Trophoblast cell (in vitro differentiated cells and primary cell): ENCODE measurements at regions not wholly inside any gene's neighbourhood (a gene's known extent, or its start where the extent isn't known, plus 50 kb on each side); places are given as distances from the start of the nearest gene placed in this dataset.

Experiments used
- DNase-seq, 2 donors: peaks; one replicate each; pipeline ENCODE4 v3.0.0-alpha.2; 2016
- H2AFZ ChIP-seq: 2 replicates; pipeline ENCODE4 v1.6.1; 2013; ENCODE audit warnings: low read length, moderate library complexity, mild to moderate bottlenecking; ENCODE audit not compliant: insufficient read depth, poor library complexity
- H2AK5ac ChIP-seq: 2 replicates; pipeline ENCODE4 v1.6.1; 2013; ENCODE audit warnings: mild to moderate bottlenecking, low read length
- H2BK120ac ChIP-seq: 2 replicates; pipeline ENCODE4 v1.6.1; 2013; ENCODE audit warnings: low read length, mild to moderate bottlenecking, moderate library complexity; ENCODE audit not compliant: insufficient read depth, poor library complexity
- H2BK12ac ChIP-seq: 2 replicates; pipeline ENCODE4 v1.6.1; 2013; ENCODE audit warnings: mild to moderate bottlenecking, low read length, moderate library complexity
- H2BK5ac ChIP-seq: 2 replicates; pipeline ENCODE4 v1.6.1; 2013; ENCODE audit warnings: low read length, low read depth, moderate library complexity, mild to moderate bottlenecking; ENCODE audit not compliant: poor library complexity
- H3K14ac ChIP-seq: 2 replicates; pipeline ENCODE4 v1.6.1; 2013; ENCODE audit warnings: mild to moderate bottlenecking, low read length
- H3K18ac ChIP-seq: 2 replicates; pipeline ENCODE4 v1.6.1; 2013; ENCODE audit warnings: mild to moderate bottlenecking, low read length
- H3K23ac ChIP-seq: 2 replicates; pipeline ENCODE4 v1.6.1; 2013; ENCODE audit warnings: low read length
- H3K27ac ChIP-seq: 2 replicates; pipeline ENCODE4 v1.5.1; 2013; ENCODE audit warnings: low read depth, mild to moderate bottlenecking, inconsistent platforms, low read length, moderate library complexity
- H3K27me3 ChIP-seq: 2 replicates; pipeline ENCODE4 v1.6.1; 2013; ENCODE audit warnings: inconsistent platforms, mild to moderate bottlenecking, low read length, moderate library complexity; ENCODE audit not compliant: insufficient read depth
- H3K36me3 ChIP-seq, 2 experiments: 1 replicate in 1 of 2; 2 replicates in 1 of 2; pipeline ENCODE4 v1.6.1; 2013; ENCODE audit warnings: low read length in 2 of 2, mild to moderate bottlenecking in 2 of 2, moderate library complexity in 1 of 2; ENCODE audit not compliant: insufficient read depth in 2 of 2, control insufficient read depth in 1 of 2
- H3K4ac ChIP-seq: 2 replicates; pipeline ENCODE4 v1.6.1; 2013; ENCODE audit warnings: low read depth, mild to moderate bottlenecking, low read length, moderate library complexity
- H3K4me1 ChIP-seq, 2 experiments: 1 replicate in 1 of 2; 2 replicates in 1 of 2; pipeline ENCODE4 v1.6.1; 2013; ENCODE audit warnings: low read length in 2 of 2, mild to moderate bottlenecking in 2 of 2, moderate library complexity in 1 of 2; ENCODE audit not compliant: insufficient read depth in 2 of 2, control insufficient read depth in 1 of 2
- H3K4me2 ChIP-seq: 2 replicates; pipeline ENCODE4 v1.6.1; 2013; ENCODE audit warnings: inconsistent platforms, mild to moderate bottlenecking, low read length, moderate library complexity
- H3K4me3 ChIP-seq: 2 replicates; pipeline ENCODE4 v1.5.1; 2013; ENCODE audit warnings: mild to moderate bottlenecking, low read depth, low read length, inconsistent platforms
- H3K79me1 ChIP-seq: one replicate; pipeline ENCODE4 v1.6.1; 2013; ENCODE audit warnings: low read length
- H3K79me2 ChIP-seq: 2 replicates; pipeline ENCODE4 v1.6.1; 2013; ENCODE audit warnings: low read length, mild to moderate bottlenecking; ENCODE audit not compliant: control insufficient read depth, insufficient read depth, poor library complexity
- H3K9ac ChIP-seq: 2 replicates; pipeline ENCODE4 v1.6.1; 2013; ENCODE audit warnings: mild to moderate bottlenecking, low read length
- H3K9me3 ChIP-seq: 2 replicates; pipeline ENCODE4 v1.6.1; 2013; ENCODE audit warnings: low read depth, mild to moderate bottlenecking, control low read depth, inconsistent platforms, low read length; ENCODE audit not compliant: insufficient read depth
- H4K12ac ChIP-seq: 2 replicates; pipeline ENCODE4 v1.6.1; 2013; ENCODE audit warnings: low read depth, mild to moderate bottlenecking, low read length, moderate library complexity
- H4K8ac ChIP-seq: 2 replicates; pipeline ENCODE4 v1.6.1; 2013; ENCODE audit warnings: low read depth, mild to moderate bottlenecking, low read length, moderate library complexity
- H4K91ac ChIP-seq: one replicate; pipeline ENCODE4 v1.6.1; 2013; ENCODE audit warnings: low read depth, mild to moderate bottlenecking, low read length, moderate library complexity
- WGBS: extraction: QIAGEN DNeasy Blood & Tissue Kit; methylation state at CpG from one replicate; pipeline ENCODE4 v1.1.7; 2013; ENCODE audit warnings: missing lambda C conversion rate; ENCODE audit not compliant: insufficient read length, insufficient coverage; ENCODE audit errors: extremely low coverage; 5-methylcytosine and 5-hydroxymethylcytosine counted together

DNA sequence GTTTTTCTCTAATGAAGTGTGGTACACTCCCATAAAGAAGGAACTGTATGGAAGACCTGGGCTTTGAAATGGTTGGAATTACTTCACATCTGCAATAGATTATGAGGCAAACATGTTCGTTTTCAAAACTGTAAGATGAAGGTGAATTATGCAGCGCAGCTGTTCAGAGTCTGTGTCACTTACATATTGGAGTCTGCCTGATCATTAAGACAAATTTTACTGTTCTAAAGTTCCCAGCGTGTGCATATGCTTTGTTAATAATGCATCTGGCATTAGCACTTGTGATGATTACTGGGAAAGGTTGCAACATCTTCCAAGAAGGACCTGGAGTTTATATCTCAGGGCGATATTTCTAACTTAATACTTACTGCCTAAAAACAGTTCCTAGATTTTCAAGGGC lies 255.2 kb upstream of the ZC3H12C start:
- Histone ChIP-seq H3K36me3 (no peaks in the 10 kb centered on the region), H3K14ac (no peak overlapping the region), H2BK12ac (no peak overlapping the region), H3K79me1 (no peaks in the 10 kb centered on the region), H3K9me3 (no peaks in the 10 kb centered on the region), H4K12ac (no peak overlapping the region), H4K8ac (no peak overlapping the region), H3K4me2 (no peak overlapping the region), H2BK5ac (no peak overlapping the region), H3K4ac (no peak overlapping the region), H2AFZ (no peak overlapping the region), H3K79me2 (no peaks in the 10 kb centered on the region), H4K91ac (no peak overlapping the region), H3K4me1 (no peaks in the 10 kb centered on the region), H3K9ac (no peak overlapping the region), H3K23ac (no peak overlapping the region), H2BK120ac (no peak overlapping the region), H2AK5ac (no peak overlapping the region), H3K27ac (no peak overlapping the region), H3K27me3 (no peaks in the 10 kb centered on the region), H3K4me3 (no peak overlapping the region), H3K18ac (no peak overlapping the region)
- no CpG with 5 or more reads among the region's 4 CpGs for WGBS
- no peak for DNase-seq

DNA sequence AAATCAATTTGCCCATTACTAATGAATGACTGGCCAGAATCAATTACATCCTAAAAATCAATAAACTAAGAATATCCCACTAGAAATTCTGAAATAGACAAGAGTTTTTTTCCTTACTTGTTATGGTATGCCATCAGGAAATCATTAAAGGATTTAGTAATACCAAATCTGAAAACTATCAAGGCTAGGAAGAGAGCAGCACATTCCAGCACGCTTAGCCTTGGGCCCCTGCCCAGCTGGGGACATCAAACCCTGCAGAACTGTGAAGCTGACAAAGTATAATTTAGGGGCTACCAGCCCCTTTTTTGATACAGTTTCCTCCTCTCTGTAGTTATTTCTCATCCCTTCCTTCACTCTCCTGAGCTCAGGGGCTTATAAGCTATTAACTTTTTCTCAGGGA lies 247.8 kb upstream of the ZC3H12C start:
- Histone ChIP-seq H3K4me2 (no peak overlapping the region), H2BK5ac (no peak overlapping the region), H3K27me3 (no peaks in the 10 kb centered on the region), H4K12ac (no peak overlapping the region), H3K14ac (no peak overlapping the region), H2AFZ (no peak overlapping the region), H3K9ac (no peak overlapping the region), H3K4me1 (no peaks in the 10 kb centered on the region), H3K9me3 (no peaks in the 10 kb centered on the region), H3K79me2 (no peaks in the 10 kb centered on the region), H2BK12ac (no peak overlapping the region), H2BK120ac (no peak overlapping the region), H3K18ac (no peak overlapping the region), H4K8ac (no peak overlapping the region), H3K79me1 (no peaks in the 10 kb centered on the region), H3K4ac (no peak overlapping the region), H3K4me3 (no peak overlapping the region), H2AK5ac (no peak overlapping the region), H3K27ac (no peak overlapping the region), H4K91ac (no peak overlapping the region), H3K36me3 (no peaks in the 10 kb centered on the region), H3K23ac (no peak overlapping the region)
- no peak for DNase-seq
- WGBS, result no CpG with 5 or more reads among the region's 1 CpG

DNA sequence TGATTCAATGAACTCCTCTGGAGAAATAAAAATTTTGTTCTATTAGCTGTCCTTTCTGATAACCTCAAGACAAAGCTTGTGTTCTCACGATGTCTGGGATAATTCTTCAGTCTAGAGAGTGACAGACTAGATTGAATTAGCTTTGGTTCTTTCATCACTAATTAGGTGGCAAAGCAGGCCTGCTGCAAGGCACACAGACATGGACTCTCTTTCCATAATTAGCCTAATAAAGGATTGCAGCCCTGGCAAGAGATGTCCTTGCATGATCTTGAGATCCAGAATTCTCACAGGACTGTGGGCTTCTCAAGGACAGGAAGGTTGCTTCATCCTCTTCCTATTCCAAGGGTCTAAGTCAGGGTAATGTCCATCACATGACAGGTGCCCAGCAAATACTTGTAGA lies 245.6 kb upstream of the ZC3H12C start:
- Histone ChIP-seq H3K9ac (no peak overlapping the region), H2BK120ac (no peak overlapping the region), H3K4me2 (no peak overlapping the region), H2BK12ac (no peak overlapping the region), H3K79me2 (no peaks in the 10 kb centered on the region), H2BK5ac (no peak overlapping the region), H3K79me1 (no peaks in the 10 kb centered on the region), H4K12ac (no peak overlapping the region), H4K8ac (no peak overlapping the region), H2AK5ac (no peak overlapping the region), H3K9me3 (no peaks in the 10 kb centered on the region), H4K91ac (no peak overlapping the region), H3K18ac (no peak overlapping the region), H3K4me3 (no peak overlapping the region), H3K36me3 (no peaks in the 10 kb centered on the region), H3K4ac (no peak overlapping the region), H3K27ac (no peak overlapping the region), H2AFZ (no peak overlapping the region), H3K4me1 (no peaks in the 10 kb centered on the region), H3K27me3 (no peaks in the 10 kb centered on the region), H3K14ac (no peak overlapping the region), H3K23ac (no peak overlapping the region)
- DNase-seq, result no peak
- WGBS, result no CpG with 5 or more reads among the region's 1 CpG

DNA sequence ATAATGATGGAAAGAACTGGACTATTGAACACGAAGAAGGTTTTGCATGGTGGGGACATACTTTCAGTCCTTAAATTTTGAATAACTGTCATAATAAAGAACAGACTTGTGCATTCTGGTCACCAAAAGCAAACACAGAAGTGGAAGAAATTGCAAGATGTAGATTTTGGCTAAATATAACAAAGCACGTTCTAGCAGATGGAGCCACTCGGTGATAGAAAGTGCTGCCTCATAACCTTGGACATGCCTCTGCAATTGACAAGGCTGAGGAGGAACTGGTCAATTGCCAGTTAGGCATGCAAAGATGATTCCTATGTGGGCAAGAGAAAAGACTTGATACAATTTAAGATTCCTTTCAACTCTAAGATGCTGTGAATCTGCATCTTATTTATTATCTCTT lies 244.1 kb upstream of the ZC3H12C start:
- no peak overlapping the region for H3K4me2 ChIP-seq
- H3K36me3 ChIP-seq, result no peaks in the 10 kb centered on the region
- no peak overlapping the region for H3K4me3 ChIP-seq
- H3K9ac ChIP-seq, result no peak overlapping the region
- no peak overlapping the region for H4K12ac ChIP-seq
- no peaks in the 10 kb centered on the region for H3K27me3 ChIP-seq
- DNase-seq, result no peak
- no peak overlapping the region for H3K14ac ChIP-seq
- no peak overlapping the region for H3K18ac ChIP-seq
- H2AFZ ChIP-seq, result no peak overlapping the region
- H2AK5ac ChIP-seq, result no peak overlapping the region
- no CpG with 5 or more reads among the region's 3 CpGs for WGBS
- H4K91ac ChIP-seq, result no peak overlapping the region
- no peaks in the 10 kb centered on the region for H3K79me1 ChIP-seq
- H2BK120ac ChIP-seq, result no peak overlapping the region
- H3K27ac ChIP-seq, result no peak overlapping the region
- H2BK12ac ChIP-seq, result no peak overlapping the region
- H4K8ac ChIP-seq, result no peak overlapping the region
- H3K9me3 ChIP-seq, result no peaks in the 10 kb centered on the region
- H3K4me1 ChIP-seq, result no peaks in the 10 kb centered on the region
- no peaks in the 10 kb centered on the region for H3K79me2 ChIP-seq
- no peak overlapping the region for H3K4ac ChIP-seq
- H3K23ac ChIP-seq, result no peak overlapping the region
- H2BK5ac ChIP-seq, result no peak overlapping the region
